ENCODE measurements at regions not wholly inside any gene's neighbourhood (a gene's known extent, or its start where the extent isn't known, plus 50 kb on each side); places are given as distances from the start of the nearest gene placed in this dataset.

- Histone ChIP-seq H3K56ac (ENCODE audit: insufficient read length, low read depth, low read length) (no peak overlapping the region), H4K91ac (ENCODE audit: insufficient read length, low read depth, low read length) (no peak overlapping the region), H2AK5ac (ENCODE audit: insufficient read length, low read length) (no peak overlapping the region), H3K27me3 (ENCODE audit: insufficient read depth, low read length) (no peaks in the 10 kb centered on the region), H2BK5ac (ENCODE audit: insufficient read length, low read length) (no peak overlapping the region), H3K79me1 (ENCODE audit: insufficient read depth, low read depth, low read length, poor library complexity, severe bottlenecking) (no peaks in the 10 kb centered on the region), H3K27ac (ENCODE audit: insufficient read length, low read depth, low read length) (no peak overlapping the region), H4K20me1 (ENCODE audit: control insufficient read depth, insufficient read depth, insufficient read length) (no peaks in the 10 kb centered on the region), H2BK12ac (ENCODE audit: insufficient read length, low read depth, low read length) (no peak overlapping the region), H3K23ac (ENCODE audit: insufficient read length, low read depth, low read length) (no peak overlapping the region), H3K23me2 (ENCODE audit: insufficient read length, low read depth, low read length, poor library complexity, severe bottlenecking) (no peaks in the 10 kb centered on the region), H3K9ac (ENCODE audit: extremely low read depth, insufficient read length, low read length) (no peak overlapping the region), H2BK120ac (ENCODE audit: low read depth, low read length, poor library complexity, severe bottlenecking) (no peak overlapping the region), H3K4me2 (ENCODE audit: insufficient read depth, insufficient read length, low read length) (no peak overlapping the region), H3K4me1 (ENCODE audit: insufficient read depth, low read length) (no peaks in the 10 kb centered on the region), H3K18ac (ENCODE audit: insufficient read length, low read depth, low read length) (no peak overlapping the region), H4K5ac (ENCODE audit: insufficient read length, low read depth, low read length) (no peak overlapping the region), H3T11ph (ENCODE audit: low read length) (no peak overlapping the region), H2BK20ac (ENCODE audit: low read depth, low read length, poor library complexity, severe bottlenecking) (no peak overlapping the region), H2AFZ (ENCODE audit: low read length) (no peak overlapping the region), H3K79me2 (ENCODE audit: insufficient read depth, low read length) (no peaks in the 10 kb centered on the region), H3K14ac (ENCODE audit: insufficient read depth, low read length) (no peak overlapping the region), H2BK15ac (ENCODE audit: low read depth, low read length) (no peak overlapping the region), H4K8ac (replicated peaks; ENCODE audit: insufficient read length, low read depth, low read length) (no peak overlapping the region), H3K4ac (ENCODE audit: low read depth, low read length) (no peak overlapping the region), H3K9me3 (ENCODE audit: control insufficient read depth, low read depth, low read length) (no peaks in the 10 kb centered on the region)
- TF ChIP-seq, protein P1, sequence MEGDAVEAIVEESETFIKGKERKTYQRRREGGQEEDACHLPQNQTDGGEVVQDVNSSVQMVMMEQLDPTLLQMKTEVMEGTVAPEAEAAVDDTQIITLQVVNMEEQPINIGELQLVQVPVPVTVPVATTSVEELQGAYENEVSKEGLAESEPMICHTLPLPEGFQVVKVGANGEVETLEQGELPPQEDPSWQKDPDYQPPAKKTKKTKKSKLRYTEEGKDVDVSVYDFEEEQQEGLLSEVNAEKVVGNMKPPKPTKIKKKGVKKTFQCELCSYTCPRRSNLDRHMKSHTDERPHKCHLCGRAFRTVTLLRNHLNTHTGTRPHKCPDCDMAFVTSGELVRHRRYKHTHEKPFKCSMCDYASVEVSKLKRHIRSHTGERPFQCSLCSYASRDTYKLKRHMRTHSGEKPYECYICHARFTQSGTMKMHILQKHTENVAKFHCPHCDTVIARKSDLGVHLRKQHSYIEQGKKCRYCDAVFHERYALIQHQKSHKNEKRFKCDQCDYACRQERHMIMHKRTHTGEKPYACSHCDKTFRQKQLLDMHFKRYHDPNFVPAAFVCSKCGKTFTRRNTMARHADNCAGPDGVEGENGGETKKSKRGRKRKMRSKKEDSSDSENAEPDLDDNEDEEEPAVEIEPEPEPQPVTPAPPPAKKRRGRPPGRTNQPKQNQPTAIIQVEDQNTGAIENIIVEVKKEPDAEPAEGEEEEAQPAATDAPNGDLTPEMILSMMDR (conservative IDR thresholded peaks at IDR 0.05) = no peak
- no peaks in the 10 kb centered on the region for H3K4me1 Mint-ChIP-seq
- WGBS (ENCODE audit: extremely low coverage, insufficient read length, low lambda C conversion rate) = no CpG with 5 or more reads among the region's 2 CpGs
- no peak overlapping the region for H3K4me3 Mint-ChIP-seq
- no peaks in the 10 kb centered on the region for H3K9me3 Mint-ChIP-seq
- H3K27me3 Mint-ChIP-seq (ENCODE audit: low read depth) = no peaks in the 10 kb centered on the region; the same call in 1 of the 2 replicates
- H3K36me3 Mint-ChIP-seq (ENCODE audit: insufficient read depth in 1 of 3, low read depth in 3 of 3) = no peaks in the 10 kb centered on the region
- DNase-seq = no peak
- no peak overlapping the region for H3K27ac Mint-ChIP-seq
Observed at GRCh38 chr5:143635888-143636287, 176.1 kb upstream of the HMHB1 start.

All from H9 (cell line).